AG10803 (cell line): ENCODE measurements at regions not wholly inside any gene's neighbourhood (a gene's known extent, or its start where the extent isn't known, plus 50 kb on each side); places are given as distances from the start of the nearest gene placed in this dataset.

Source experiments
- DNase-seq: peaks from one replicate; pipeline ENCODE4 v3.0.0; 2010; ENCODE audit warnings: low read depth
- H3K4me3 ChIP-seq: 2 replicates; pipeline ENCODE4 v1.5.1; 2011; ENCODE audit warnings: mild to moderate bottlenecking, low read length, control low read depth
- TF ChIP-seq, protein P1 (sequence below): conservative IDR thresholded peaks from 2 replicates; pipeline ENCODE4 v1.5.1; 2011; ENCODE audit warnings: mild to moderate bottlenecking, low read length, control low read depth, inconsistent platforms

DNA sequence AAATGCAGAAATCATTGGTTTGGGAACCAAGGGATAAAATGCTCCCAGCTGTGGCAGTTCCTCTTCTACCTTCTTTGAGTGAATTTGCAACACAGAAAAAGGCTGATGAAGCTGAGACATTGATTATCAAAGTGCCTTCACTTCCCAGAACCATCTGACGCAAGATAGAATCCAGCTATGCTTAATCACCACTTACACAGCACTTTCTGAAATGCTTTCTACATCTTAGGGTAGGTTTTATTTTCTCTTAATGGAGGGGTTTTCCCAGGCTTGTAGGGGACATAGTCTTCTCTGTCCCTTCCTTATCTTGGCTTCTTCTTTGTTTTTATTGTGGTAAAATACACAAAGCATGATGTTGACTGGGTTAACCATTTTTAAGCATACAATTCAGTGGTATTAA, 332.6 kb upstream of the ZNF32 start:
- H3K4me3 ChIP-seq, result no peak overlapping the region
- TF ChIP-seq, protein P1, sequence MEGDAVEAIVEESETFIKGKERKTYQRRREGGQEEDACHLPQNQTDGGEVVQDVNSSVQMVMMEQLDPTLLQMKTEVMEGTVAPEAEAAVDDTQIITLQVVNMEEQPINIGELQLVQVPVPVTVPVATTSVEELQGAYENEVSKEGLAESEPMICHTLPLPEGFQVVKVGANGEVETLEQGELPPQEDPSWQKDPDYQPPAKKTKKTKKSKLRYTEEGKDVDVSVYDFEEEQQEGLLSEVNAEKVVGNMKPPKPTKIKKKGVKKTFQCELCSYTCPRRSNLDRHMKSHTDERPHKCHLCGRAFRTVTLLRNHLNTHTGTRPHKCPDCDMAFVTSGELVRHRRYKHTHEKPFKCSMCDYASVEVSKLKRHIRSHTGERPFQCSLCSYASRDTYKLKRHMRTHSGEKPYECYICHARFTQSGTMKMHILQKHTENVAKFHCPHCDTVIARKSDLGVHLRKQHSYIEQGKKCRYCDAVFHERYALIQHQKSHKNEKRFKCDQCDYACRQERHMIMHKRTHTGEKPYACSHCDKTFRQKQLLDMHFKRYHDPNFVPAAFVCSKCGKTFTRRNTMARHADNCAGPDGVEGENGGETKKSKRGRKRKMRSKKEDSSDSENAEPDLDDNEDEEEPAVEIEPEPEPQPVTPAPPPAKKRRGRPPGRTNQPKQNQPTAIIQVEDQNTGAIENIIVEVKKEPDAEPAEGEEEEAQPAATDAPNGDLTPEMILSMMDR, result no peak
- DNase-seq, result peak; percentile 67

DNA sequence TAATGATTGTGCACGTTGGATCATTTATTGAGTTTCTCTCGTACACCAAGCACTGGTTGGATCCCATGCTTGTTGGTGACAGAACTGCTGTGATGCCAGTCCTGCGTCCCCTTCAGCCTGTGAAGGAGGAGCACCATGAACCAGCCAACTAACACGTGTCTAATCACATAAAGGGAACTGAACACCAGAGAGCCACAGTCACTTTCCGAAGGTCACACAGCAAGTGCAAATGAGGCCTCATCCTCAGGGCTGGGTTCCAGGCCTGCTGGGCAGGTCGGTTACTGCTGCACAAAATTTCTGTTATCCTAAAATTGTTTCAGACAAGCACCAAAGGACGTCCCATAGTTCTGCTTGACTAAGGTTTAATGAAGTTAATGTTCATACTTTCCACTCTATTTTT, 332.0 kb upstream of the ZNF32 start:
- no peak for DNase-seq
- H3K4me3 ChIP-seq, result no peak overlapping the region
- TF ChIP-seq, protein P1, result no peak

DNA sequence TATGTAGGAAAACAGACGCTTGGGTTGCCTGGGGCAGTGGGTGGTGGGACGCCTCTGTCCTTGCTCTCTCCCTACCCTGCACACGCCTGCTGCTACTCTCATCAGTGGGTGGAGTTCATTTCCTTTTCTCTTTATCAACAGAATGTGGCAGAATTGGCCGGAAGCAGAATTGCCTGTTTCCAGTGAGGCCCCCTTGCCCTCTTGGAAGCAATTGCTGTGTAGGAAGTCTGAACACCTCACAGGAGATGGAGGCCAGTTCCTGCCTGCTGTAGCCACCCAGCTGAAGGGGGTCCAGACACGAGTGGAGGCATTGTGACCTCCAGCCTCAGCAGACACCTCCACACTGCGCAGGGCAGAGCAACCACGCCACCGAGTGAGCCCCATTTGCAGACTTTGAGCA, 331.6 kb upstream of the ZNF32 start:
- TF ChIP-seq, protein P1, result no peak
- H3K4me3 ChIP-seq, result no peak overlapping the region
- no peak for DNase-seq

DNA sequence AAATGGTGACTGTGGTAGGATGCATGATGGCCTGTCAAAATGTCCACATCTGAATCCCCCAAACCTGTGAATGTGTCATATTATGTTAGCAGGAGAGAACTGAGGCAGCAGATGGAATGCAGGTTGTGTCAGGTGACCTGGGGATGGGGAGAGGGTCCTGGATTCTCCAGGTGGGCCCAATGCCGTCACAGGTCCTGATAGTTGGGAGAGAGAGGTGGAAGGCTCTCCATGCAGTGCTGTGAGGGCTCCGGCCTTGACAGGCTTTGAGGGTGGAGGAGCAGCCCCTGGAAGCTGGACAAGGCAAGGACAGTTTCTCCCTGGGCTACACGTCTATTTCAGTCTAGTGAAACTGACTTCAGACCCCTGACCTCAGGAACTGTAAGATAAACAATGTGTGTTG, 330.9 kb upstream of the ZNF32 start:
- no peak for DNase-seq
- no peak overlapping the region for H3K4me3 ChIP-seq
- TF ChIP-seq, protein P1, result no peak

DNA sequence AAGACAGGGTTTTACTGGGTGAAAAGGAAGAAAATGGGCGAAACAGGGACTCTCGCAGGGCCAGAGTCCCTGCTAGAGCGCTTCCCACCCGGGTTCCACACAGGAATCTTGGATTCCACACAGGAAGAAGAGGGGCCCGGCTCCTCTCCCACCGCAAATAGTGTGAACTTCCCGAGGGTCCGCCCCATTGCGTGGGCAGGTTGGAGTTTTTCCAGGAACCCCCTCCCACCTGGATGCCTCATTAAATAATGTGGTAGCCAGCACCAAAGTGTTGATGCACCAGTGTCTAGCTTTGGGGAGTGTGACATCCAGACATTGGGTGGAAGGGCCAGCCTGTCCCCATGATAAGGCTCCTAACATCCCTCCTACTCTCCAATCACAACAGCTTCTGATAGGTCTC, 330.3 kb upstream of the ZNF32 start:
- no peak overlapping the region for H3K4me3 ChIP-seq
- no peak for DNase-seq
- TF ChIP-seq, protein P1, result no peak

DNA sequence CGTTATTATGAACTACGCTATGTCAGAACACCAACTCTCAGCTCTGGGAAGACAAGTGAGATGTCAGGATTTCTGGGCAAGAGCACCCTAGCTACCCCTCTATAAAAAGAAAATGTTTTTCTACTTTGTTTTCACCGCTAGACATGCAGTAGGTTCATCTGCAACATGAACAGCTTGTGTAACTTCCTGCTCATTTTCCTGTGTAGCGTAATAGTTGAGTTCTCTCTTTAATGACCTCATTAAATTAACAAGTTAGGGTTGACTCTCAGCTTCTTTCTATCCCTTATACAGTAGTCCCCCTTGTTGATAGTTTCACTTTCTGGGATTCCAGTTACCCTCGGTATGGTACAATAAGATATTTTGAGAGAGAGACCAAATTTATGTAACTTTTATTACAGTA, 329.4 kb upstream of the ZNF32 start:
- no peak for DNase-seq
- no peak overlapping the region for H3K4me3 ChIP-seq
- TF ChIP-seq, protein P1, result no peak

DNA sequence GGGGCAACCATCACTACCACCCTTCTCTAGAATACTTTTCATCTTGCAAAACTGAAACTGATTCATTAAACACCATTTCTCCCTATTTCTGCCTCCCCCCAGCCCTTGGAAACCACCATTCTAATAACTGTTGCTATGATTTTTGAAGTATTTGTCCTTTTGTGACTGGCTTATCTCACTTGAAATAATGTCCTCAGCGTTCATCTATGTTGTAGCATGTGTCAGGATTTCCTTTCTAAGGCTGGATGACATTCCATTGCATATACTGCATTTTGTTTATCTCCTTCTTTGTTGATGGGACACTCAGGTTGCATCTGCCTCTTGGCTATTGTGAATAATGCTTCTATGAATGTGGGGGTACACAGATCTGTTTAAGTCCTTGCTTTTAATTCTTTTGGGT, 327.6 kb upstream of the ZNF32 start:
- DNase-seq, result no peak
- no peak overlapping the region for H3K4me3 ChIP-seq
- TF ChIP-seq, protein P1, result no peak
